AG10803 (cell line): ENCODE measurements at regions not wholly inside any gene's neighbourhood (a gene's known extent, or its start where the extent isn't known, plus 50 kb on each side); places are given as distances from the start of the nearest gene placed in this dataset.
A peak's percentile ranks its signal among the peaks of the same experiment; 100 is the strongest.

ENCODE experiments used
- DNase-seq: peaks from one replicate; pipeline ENCODE4 v3.0.0; 2010; ENCODE audit warnings: low read depth
- H3K4me3 ChIP-seq: 2 replicates; pipeline ENCODE4 v1.5.1; 2011; ENCODE audit warnings: mild to moderate bottlenecking, low read length, control low read depth
- TF ChIP-seq, protein P1 (sequence below): conservative IDR thresholded peaks from 2 replicates; pipeline ENCODE4 v1.5.1; 2011; ENCODE audit warnings: mild to moderate bottlenecking, low read length, control low read depth, inconsistent platforms

DNA sequence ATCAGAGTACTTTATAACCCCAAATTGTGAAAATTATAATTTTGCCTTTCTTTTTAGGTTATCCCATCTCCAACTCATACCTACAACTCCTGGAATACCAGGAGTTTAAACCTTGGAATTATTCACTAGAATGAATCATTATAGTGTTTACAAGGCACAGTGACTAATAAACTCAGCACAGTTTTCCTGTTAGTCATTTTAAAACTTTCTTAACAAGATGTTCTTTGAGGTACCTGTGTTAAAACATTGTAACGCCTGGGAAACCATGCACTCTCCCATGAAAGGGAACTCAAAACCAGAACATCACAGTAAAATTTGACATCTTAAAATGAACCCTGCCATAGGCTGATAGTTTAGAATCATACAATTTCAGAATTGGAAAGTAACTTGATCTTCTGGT, 132.4 kb upstream of the OSTN start:
- H3K4me3 ChIP-seq = no peak overlapping the region
- peak; percentile 33 for DNase-seq
- TF ChIP-seq, protein P1, sequence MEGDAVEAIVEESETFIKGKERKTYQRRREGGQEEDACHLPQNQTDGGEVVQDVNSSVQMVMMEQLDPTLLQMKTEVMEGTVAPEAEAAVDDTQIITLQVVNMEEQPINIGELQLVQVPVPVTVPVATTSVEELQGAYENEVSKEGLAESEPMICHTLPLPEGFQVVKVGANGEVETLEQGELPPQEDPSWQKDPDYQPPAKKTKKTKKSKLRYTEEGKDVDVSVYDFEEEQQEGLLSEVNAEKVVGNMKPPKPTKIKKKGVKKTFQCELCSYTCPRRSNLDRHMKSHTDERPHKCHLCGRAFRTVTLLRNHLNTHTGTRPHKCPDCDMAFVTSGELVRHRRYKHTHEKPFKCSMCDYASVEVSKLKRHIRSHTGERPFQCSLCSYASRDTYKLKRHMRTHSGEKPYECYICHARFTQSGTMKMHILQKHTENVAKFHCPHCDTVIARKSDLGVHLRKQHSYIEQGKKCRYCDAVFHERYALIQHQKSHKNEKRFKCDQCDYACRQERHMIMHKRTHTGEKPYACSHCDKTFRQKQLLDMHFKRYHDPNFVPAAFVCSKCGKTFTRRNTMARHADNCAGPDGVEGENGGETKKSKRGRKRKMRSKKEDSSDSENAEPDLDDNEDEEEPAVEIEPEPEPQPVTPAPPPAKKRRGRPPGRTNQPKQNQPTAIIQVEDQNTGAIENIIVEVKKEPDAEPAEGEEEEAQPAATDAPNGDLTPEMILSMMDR = no peak

DNA sequence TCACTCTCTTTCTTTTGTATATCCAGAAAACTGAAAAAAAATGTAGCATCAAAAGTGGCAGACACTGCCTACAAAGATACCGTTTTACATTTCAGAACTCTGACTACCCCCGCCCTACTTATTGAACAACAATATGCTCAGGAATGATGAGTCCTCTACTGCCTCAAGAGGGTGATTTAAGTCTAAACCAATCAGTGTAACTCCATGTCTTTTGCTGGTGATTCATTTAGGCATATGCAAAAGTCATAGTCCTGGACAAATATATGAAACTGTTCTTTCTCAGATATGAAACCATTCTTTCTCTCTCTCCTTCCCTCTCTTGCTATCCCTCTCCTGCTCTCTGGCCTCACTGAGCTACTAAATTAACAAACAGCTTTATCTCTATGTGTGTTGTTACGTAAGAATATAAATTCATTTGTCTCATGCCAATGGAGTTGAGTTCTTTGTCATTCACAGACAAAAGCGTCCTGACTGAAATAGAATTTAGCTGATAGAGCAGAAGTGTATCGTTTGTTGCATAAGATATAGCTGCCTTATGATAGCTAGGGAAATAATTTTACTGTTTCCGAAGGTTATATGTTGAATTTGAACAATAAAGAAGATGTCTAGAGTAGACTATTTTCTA, 133.7 kb upstream of the OSTN start:
- TF ChIP-seq, protein P1 = peak; percentile 2; the same call in 1 of the 2 replicates
- no peak overlapping the region for H3K4me3 ChIP-seq
- DNase-seq = peak; percentile 43

DNA sequence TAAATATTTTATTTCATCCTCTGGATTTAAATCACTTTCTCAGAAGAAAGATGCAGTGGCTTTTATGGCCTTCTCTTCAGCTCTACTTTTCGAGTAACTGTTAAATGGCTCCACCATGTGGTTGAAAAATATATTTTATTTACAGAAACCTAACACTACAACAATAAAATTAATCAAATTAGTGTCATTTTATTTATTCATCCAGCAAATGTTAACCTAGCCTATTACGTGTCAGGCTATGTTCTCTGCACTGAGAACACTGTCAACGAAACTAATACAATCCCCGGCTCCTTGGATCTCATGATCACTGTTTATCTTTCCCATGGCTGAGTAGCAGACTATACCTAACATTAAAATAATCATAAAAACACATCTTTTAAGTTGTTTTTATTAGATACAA, 148.0 kb upstream of the OSTN start:
- peak; percentile 23 for DNase-seq
- H3K4me3 ChIP-seq = no peak overlapping the region
- TF ChIP-seq, protein P1 = peak; percentile 52

DNA sequence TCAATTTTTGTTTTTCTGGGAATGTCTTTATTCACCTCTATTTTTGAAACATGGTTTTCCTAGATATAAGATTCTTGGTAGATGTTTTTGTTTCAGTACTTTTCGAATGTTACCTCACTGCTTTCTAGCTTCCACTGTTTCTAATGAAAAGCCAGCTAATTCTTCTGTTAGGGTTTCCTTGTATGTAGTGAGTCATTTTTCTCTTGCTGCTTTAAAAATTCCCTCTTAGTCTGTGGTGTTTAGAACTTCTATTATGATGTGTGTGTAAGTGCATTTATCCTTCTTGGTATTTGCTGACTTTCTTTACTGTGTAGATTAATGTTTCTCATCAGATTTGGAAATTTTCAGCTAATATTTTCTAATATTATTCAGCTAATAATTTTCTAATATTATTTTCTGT, 151.1 kb upstream of the OSTN start:
- TF ChIP-seq, protein P1 = no peak
- H3K4me3 ChIP-seq = no peak overlapping the region
- no peak for DNase-seq

DNA sequence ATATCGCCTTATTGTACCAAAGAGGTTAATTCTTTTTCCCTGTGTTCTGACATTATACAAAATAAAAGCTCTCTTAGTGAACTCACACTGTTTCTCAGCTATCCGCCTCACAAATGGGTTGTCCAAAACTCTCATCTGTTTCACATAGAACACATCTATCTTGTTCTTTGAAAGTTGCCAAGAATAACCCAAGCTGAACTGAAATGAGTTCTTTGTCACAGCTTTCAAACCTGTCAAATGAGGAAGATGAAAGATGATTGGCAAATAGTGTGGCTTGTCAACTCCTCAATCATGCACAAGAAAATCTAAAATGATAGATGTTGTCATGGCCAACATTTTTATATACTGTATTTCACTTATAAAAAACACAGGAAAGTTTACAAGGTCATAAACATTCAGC, 168.1 kb upstream of the OSTN start:
- TF ChIP-seq, protein P1 = no peak
- DNase-seq = no peak
- no peak overlapping the region for H3K4me3 ChIP-seq

DNA sequence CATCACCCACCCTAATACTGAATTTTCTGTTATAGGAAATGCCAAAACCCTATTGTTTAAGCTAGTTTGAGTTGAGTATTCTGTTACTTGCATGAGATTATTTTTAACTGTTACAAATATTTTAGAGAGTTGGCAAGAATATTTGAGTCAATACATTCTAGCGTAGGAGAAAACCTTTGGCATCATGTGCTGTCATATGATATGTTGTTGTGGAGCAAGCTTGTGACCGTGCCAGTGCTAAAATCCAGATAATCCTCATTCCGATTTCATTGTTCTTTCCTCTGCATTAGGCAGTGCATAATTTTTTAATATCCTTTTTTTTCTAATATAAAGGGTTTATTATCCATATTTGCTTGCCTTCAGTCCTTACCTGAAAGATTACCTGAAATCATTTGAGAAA, 168.0 kb upstream of the GMNC start:
- no peak overlapping the region for H3K4me3 ChIP-seq
- TF ChIP-seq, protein P1 = no peak
- no peak for DNase-seq

DNA sequence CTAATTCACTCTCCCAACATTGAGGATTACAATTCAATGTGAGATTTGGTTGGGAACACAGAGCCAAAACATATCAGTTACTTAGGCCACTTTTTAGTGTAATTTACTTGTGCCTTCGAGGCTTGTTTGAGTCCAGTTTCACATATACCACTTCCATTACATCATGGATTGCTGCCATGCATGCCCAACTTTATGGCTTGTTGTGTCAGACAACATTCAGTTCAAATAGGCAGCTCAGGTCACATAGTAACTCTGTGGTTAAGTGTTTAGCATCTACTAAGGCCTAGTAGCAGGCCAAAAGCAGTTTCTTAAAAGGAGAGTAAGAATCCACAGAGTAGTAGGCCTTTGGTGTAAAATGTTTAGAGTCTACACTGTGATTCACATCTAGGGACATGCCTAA, 164.3 kb upstream of the GMNC start:
- TF ChIP-seq, protein P1 = no peak
- no peak for DNase-seq
- no peak overlapping the region for H3K4me3 ChIP-seq
